PC-9 (cell line): ENCODE measurements at regions not wholly inside any gene's neighbourhood (a gene's known extent, or its start where the extent isn't known, plus 50 kb on each side); places are given as distances from the start of the nearest gene placed in this dataset.

Experiments
- BruUV-seq: library from RNA; stranded (reverse); fragments of 400-500 nt; replicated peaks from 2 replicates; lab custom pipeline; 2021; lab: Mats Ljungman, UMichigan
- CTCF ChIA-PET: fragments of 300-600 bp; sonication (Branson Sonifier 250); formaldehyde crosslinking; loops from one replicate; lab custom pipeline; 2022; ENCODE audit warnings: antibody characterized with exemption; lab: Charles Lee
- POLR2A ChIA-PET: fragments of 300-600 bp; sonication (Branson Sonifier 250); formaldehyde crosslinking; loops from one replicate; lab custom pipeline; 2022; ENCODE audit warnings: antibody characterized with exemption; ENCODE audit not compliant: unreplicated experiment; lab: Charles Lee
- DNase-seq, 2 experiments: peaks; one replicate each; pipeline versions ENCODE4 v3.0.0 to v3.0.0-alpha.2; 2015 to 2022; ENCODE audit warnings: mixed read lengths in 1 of 2
- H2AFZ ChIP-seq: fragments of 200-600 bp; sonication (generic); 2 replicates; pipeline ENCODE4 v1.8.1; 2017; ENCODE audit warnings: antibody characterized with exemption
- H3F3A ChIP-seq: fragments of 200-600 bp; sonication (generic); 2 replicates; pipeline ENCODE4 v1.8.1; 2017; ENCODE audit warnings: antibody characterized with exemption, mild to moderate bottlenecking, low read depth; ENCODE audit not compliant: insufficient read depth
- H3K27ac ChIP-seq: fragments of 200-600 bp; sonication (generic); 2 replicates; pipeline ENCODE4 v1.6.1; 2016; ENCODE audit warnings: mixed run types
- H3K27me3 ChIP-seq: fragments of 200-600 bp; sonication (generic); 2 replicates; pipeline ENCODE4 v1.6.1; 2016; ENCODE audit warnings: low read depth, mixed run types; ENCODE audit not compliant: insufficient read depth
- H3K36me3 ChIP-seq: fragments of 200-600 bp; sonication (generic); 2 replicates; pipeline ENCODE4 v1.6.1; 2016; ENCODE audit warnings: low read depth, mixed run types
- H3K4me1 ChIP-seq: fragments of 200-600 bp; sonication (generic); replicated peaks from 2 replicates; pipeline ENCODE4 v1.6.1; 2016; ENCODE audit warnings: mixed run types; ENCODE audit not compliant: insufficient read depth
- H3K4me2 ChIP-seq: fragments of 200-600 bp; sonication (generic); 2 replicates; pipeline ENCODE4 v1.6.1; 2017; ENCODE audit warnings: mixed run types
- H3K4me3 ChIP-seq: fragments of 200-600 bp; sonication (generic); 2 replicates; pipeline ENCODE4 v1.6.1; 2016; ENCODE audit warnings: mixed run types
- H3K79me2 ChIP-seq: fragments of 200-600 bp; sonication (generic); 2 replicates; pipeline ENCODE4 v1.6.1; 2017; ENCODE audit warnings: low read depth, mixed run types
- H3K9me2 ChIP-seq: fragments of 200-600 bp; sonication (generic); 2 replicates; pipeline ENCODE4 v1.8.1; 2017; ENCODE audit warnings: mild to moderate bottlenecking; ENCODE audit not compliant: insufficient read depth
- H3K9me3 ChIP-seq: fragments of 200-600 bp; sonication (generic); 2 replicates; pipeline ENCODE4 v1.8.1; 2016; ENCODE audit warnings: low read depth; ENCODE audit not compliant: insufficient read depth
- H4K20me1 ChIP-seq: fragments of 200-600 bp; sonication (generic); 2 replicates; pipeline ENCODE4 v1.8.1; 2017; ENCODE audit not compliant: insufficient read depth
- EZH2 ChIP-seq: fragments of 200-600 bp; sonication (generic); IDR thresholded peaks from 2 replicates; pipeline ENCODE4 v1.8.0; 2017; ENCODE audit warnings: antibody characterized with exemption, low read depth
- intact Hi-C: fragments of 100-400 bp; cut with micrococcal nuclease; formaldehyde crosslinking; loops from one replicate; pipeline ENCODE4 v1.10.0; 2022; ENCODE audit not compliant: unreplicated experiment
- TF ChIP-seq, protein P1 (sequence below): fragments of 200-600 bp; sonication (generic); conservative IDR thresholded peaks from 2 replicates; pipeline ENCODE4 v1.6.1; 2017; ENCODE audit warnings: mixed run types, antibody characterized with exemption, mild to moderate bottlenecking, moderate library complexity

DNA sequence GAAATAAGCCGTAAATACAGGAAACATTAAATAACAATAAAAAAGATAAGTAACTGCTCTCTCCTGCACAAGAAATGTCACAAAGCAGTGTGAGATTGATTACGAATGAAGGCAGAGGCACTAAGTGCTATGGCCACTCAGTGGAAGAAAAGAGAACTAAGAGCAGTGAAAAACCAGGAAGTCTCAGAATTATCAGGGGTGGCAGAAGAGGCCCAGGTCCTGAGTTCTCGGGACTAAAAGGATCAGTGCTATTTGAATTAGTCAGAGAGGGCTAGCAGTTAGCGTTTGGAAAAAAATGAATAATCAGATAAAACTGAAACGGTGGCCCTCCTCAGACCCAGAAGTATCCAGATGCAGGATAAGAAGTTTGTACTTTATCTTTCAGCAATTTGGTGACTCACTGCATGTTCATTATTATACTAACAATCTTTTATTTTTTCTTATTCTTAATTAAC lies 367.1 kb downstream of the ZEB2 start:
- H3F3A ChIP-seq: no peaks in the 10 kb centered on the region
- H3K79me2 ChIP-seq: no peaks in the 10 kb centered on the region
- no peaks in the 10 kb centered on the region for H3K36me3 ChIP-seq
- no peak overlapping the region for H3K27ac ChIP-seq
- intact Hi-C loops: no loop called here
- TF ChIP-seq, protein P1, sequence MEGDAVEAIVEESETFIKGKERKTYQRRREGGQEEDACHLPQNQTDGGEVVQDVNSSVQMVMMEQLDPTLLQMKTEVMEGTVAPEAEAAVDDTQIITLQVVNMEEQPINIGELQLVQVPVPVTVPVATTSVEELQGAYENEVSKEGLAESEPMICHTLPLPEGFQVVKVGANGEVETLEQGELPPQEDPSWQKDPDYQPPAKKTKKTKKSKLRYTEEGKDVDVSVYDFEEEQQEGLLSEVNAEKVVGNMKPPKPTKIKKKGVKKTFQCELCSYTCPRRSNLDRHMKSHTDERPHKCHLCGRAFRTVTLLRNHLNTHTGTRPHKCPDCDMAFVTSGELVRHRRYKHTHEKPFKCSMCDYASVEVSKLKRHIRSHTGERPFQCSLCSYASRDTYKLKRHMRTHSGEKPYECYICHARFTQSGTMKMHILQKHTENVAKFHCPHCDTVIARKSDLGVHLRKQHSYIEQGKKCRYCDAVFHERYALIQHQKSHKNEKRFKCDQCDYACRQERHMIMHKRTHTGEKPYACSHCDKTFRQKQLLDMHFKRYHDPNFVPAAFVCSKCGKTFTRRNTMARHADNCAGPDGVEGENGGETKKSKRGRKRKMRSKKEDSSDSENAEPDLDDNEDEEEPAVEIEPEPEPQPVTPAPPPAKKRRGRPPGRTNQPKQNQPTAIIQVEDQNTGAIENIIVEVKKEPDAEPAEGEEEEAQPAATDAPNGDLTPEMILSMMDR: no peak
- TF ChIP-seq EZH2: no peak
- H3K9me3 ChIP-seq: no peaks in the 10 kb centered on the region
- no peaks in the 10 kb centered on the region for H3K27me3 ChIP-seq
- no peak for DNase-seq
- no peaks in the 10 kb centered on the region for H4K20me1 ChIP-seq
- ChIA-PET CTCF (no interaction called here), POLR2A (no interaction called here)
- H2AFZ ChIP-seq: no peak overlapping the region
- no peaks in the 10 kb centered on the region for H3K9me2 ChIP-seq
- no peaks in the 10 kb centered on the region for H3K4me1 ChIP-seq
- no TSS peak for BruUV-seq
- H3K4me2 ChIP-seq: no peak overlapping the region
- no peak overlapping the region for H3K4me3 ChIP-seq

DNA sequence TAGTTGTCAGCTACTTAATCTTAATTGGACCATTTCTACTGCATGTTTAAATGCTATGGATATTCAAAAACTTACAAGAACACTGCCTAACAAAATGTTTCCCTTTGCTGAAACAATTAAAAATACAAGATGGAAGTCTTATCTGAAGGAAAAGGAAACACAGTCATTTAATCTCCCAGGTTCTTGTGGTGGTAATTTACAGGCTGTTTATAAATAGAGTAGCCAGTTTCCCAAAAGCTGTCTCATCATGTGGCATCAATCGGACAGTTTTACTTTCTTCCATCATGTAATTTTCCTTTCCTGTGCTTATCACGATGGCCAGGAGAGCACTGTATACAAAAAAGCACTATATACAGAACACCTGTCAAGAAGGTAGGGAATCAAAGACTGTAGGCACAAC lies 368.1 kb downstream of the ZEB2 start:
- no peak for TF ChIP-seq EZH2
- TF ChIP-seq, protein P1: no peak
- ChIA-PET POLR2A (no interaction called here), CTCF (no interaction called here)
- Histone ChIP-seq H3K27ac (no peak overlapping the region), H2AFZ (no peak overlapping the region), H3K9me3 (no peaks in the 10 kb centered on the region), H3K9me2 (no peaks in the 10 kb centered on the region), H4K20me1 (no peaks in the 10 kb centered on the region), H3K36me3 (no peaks in the 10 kb centered on the region), H3F3A (no peaks in the 10 kb centered on the region), H3K4me2 (no peak overlapping the region), H3K79me2 (no peaks in the 10 kb centered on the region), H3K4me3 (no peak overlapping the region), H3K4me1 (no peaks in the 10 kb centered on the region), H3K27me3 (no peaks in the 10 kb centered on the region)
- intact Hi-C loops: no loop called here
- BruUV-seq: no TSS peak
- DNase-seq: no peak

DNA sequence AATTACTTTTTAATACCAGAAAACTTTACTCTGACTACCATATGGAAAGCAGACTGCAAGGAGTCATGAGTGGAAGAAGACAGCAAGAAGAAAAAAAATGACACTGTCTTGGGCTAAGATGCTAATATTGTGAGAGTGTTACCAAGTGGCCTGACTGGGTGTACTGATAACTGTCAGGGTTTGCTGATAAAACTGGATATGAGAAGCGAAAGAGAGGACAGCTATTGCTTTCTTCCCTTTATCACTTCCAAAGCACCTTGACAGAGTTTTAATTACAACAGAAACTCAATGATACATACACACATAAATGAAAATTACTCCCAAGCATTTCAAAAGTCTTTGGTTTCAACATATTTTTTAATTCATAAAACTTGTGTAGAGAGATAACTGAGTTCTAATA lies 368.5 kb downstream of the ZEB2 start:
- Histone ChIP-seq H3K4me2 (no peak overlapping the region), H3K9me3 (no peaks in the 10 kb centered on the region), H3K27ac (no peak overlapping the region), H3K9me2 (no peaks in the 10 kb centered on the region), H3F3A (no peaks in the 10 kb centered on the region), H3K79me2 (no peaks in the 10 kb centered on the region), H3K4me3 (no peak overlapping the region), H3K27me3 (no peaks in the 10 kb centered on the region), H4K20me1 (no peaks in the 10 kb centered on the region), H3K36me3 (no peaks in the 10 kb centered on the region), H3K4me1 (no peaks in the 10 kb centered on the region), H2AFZ (no peak overlapping the region)
- ChIA-PET POLR2A (no interaction called here), CTCF (no interaction called here)
- intact Hi-C loops: no loop called here
- DNase-seq: no peak
- BruUV-seq: no TSS peak
- no peak for TF ChIP-seq EZH2
- TF ChIP-seq, protein P1: no peak
